HL-60 (cell line): ENCODE measurements at regions not wholly inside any gene's neighbourhood (a gene's known extent, or its start where the extent isn't known, plus 50 kb on each side); places are given as distances from the start of the nearest gene placed in this dataset.

Source experiments
- DNase-seq, 2 experiments: peaks; one replicate each; pipeline ENCODE4 v3.0.0-alpha.2; 2010 to 2020; ENCODE audit warnings: low read depth in 1 of 2, low spot score in 1 of 2
- H3K27ac ChIP-seq: fragments of 250-450 bp; sonication (Bioruptor Pico); replicated peaks from 2 replicates; pipeline ENCODE4 v1.5.1; 2020; ENCODE audit warnings: mild to moderate bottlenecking, moderate library complexity
- H3K27me3 ChIP-seq: fragments of 250-450 bp; sonication (Bioruptor Pico); 2 replicates; pipeline ENCODE4 v1.5.1; 2021; ENCODE audit warnings: mild to moderate bottlenecking, moderate library complexity; ENCODE audit not compliant: insufficient read depth, poor library complexity, severe bottlenecking
- H3K4me3 ChIP-seq: replicated peaks from 2 replicates; pipeline ENCODE4 v1.5.1; 2011; ENCODE audit warnings: mild to moderate bottlenecking, control low read depth, low read length; ENCODE audit not compliant: insufficient read depth
- CTCF ChIP-seq: IDR thresholded peaks from one replicate; pipeline ENCODE4 v1.5.1; 2011; ENCODE audit warnings: low read length, control low read depth, inconsistent platforms; ENCODE audit not compliant: insufficient read depth
- GABPA ChIP-seq: IDR thresholded peaks from 2 replicates; pipeline ENCODE4 v1.6.1; 2012; ENCODE audit warnings: low read depth
- POLR2AphosphoS5 ChIP-seq: IDR thresholded peaks from 2 replicates; pipeline ENCODE4 v1.6.1; 2012; ENCODE audit warnings: low read depth
- REST ChIP-seq: IDR thresholded peaks from 2 replicates; pipeline ENCODE4 v1.6.1; 2012; ENCODE audit warnings: low read depth; ENCODE audit not compliant: insufficient replicate concordance
- SPI1 ChIP-seq: IDR thresholded peaks from 2 replicates; pipeline ENCODE4 v1.6.1; 2012; ENCODE audit warnings: low read depth, mild to moderate bottlenecking, borderline replicate concordance

- no peak overlapping the region for H3K4me3 ChIP-seq
- no peak for TF ChIP-seq CTCF
- TF ChIP-seq SPI1: no peak
- TF ChIP-seq GABPA: no peak
- TF ChIP-seq REST: no peak
- TF ChIP-seq POLR2AphosphoS5: no peak
- DNase-seq: no peak
- no peaks in the 10 kb centered on the region for H3K27me3 ChIP-seq
- H3K27ac ChIP-seq: no peak overlapping the region
Measured at GRCh38 chr16:87194172-87194571, 123.0 kb downstream of the C16orf95 start.

- H3K27me3 ChIP-seq: no peaks in the 10 kb centered on the region
- no peak for DNase-seq
- H3K4me3 ChIP-seq: no peak overlapping the region
- H3K27ac ChIP-seq: no peak overlapping the region
- TF ChIP-seq POLR2AphosphoS5: no peak
- no peak for TF ChIP-seq REST
- no peak for TF ChIP-seq CTCF
- TF ChIP-seq GABPA: no peak
- TF ChIP-seq SPI1: no peak
Measured at GRCh38 chr16:87195161-87195560, 122.0 kb downstream of the C16orf95 start.

GRCh38 chr16:87196231-87196630 is 121.0 kb downstream of the C16orf95 start:
- no peak for DNase-seq
- TF ChIP-seq CTCF (no peak), REST (no peak), POLR2AphosphoS5 (no peak)
- H3K4me3 ChIP-seq: no peak overlapping the region
- no peaks in the 10 kb centered on the region for H3K27me3 ChIP-seq
- H3K27ac ChIP-seq: no peak overlapping the region
